HG03342 (cell line): ENCODE measurements at regions not wholly inside any gene's neighbourhood (a gene's known extent, or its start where the extent isn't known, plus 50 kb on each side); places are given as distances from the start of the nearest gene placed in this dataset.
"Not testable (repeated sequence)": the region's sequence is repeated elsewhere in the genome, so short reads cannot be mapped to it uniquely, and the experiment has no call there.

Experiments used
- ATAC-seq: cut with Tn5 transposase; IDR thresholded peaks from one replicate; pipeline ENCODE4 v1.9.1; 2021; ENCODE audit warnings: mild to moderate bottlenecking, moderate library complexity; ENCODE audit not compliant: unreplicated experiment

DNA sequence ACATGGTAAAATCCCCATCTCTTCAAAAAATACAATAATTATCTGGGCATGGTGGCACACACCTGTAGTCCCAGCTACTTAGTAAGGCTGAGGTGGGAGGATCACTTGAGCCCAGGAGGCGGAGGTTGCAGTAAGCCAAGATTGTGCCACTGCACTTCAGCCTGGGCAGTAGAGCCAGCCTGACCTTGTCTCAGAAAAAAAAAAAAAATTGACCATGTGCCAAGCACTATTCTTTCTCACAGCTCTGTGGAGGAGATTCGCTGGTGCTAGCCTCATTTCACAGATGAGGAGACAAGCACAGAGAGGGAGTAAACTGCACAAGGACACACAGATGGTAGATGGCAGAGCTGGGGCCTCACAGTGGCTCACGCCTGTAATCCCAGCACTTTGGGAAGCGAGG lies 131.8 kb upstream of the JARID2 start:
- no peak for ATAC-seq

- ATAC-seq, result no peak
Observed at GRCh38 chr6:15116889-15117288, 129.0 kb upstream of the JARID2 start.

GRCh38 chr6:15121443-15121842 lies 124.4 kb upstream of the JARID2 start:
- no peak for ATAC-seq

GRCh38 chr6:15121977-15122550 lies 123.8 kb upstream of the JARID2 start:
- ATAC-seq, result no peak

DNA sequence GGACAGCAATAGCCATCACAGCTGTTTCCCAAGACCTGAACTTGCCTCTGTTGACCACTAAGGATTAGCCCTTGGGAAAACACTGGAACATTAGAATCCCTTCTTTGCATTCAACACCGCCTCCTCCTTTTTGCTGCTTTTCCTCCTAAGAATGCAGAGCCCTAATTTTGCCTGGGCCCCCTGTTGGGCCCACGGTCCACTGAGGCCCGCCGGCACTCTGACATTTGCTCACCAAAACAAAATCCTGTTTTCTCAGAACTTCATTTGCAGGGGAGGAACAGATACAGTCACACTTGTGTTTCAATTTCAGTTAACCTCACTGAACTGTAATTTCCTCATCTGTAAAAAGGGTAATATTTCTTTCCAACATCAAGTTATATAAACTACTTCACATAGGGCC lies 116.0 kb upstream of the JARID2 start:
- no peak for ATAC-seq

GRCh38 chr6:15131234-15131633 lies 114.6 kb upstream of the JARID2 start:
- no peak for ATAC-seq

- ATAC-seq, result no peak
Observed at GRCh38 chr6:15131651-15132061, 114.2 kb upstream of the JARID2 start.

DNA sequence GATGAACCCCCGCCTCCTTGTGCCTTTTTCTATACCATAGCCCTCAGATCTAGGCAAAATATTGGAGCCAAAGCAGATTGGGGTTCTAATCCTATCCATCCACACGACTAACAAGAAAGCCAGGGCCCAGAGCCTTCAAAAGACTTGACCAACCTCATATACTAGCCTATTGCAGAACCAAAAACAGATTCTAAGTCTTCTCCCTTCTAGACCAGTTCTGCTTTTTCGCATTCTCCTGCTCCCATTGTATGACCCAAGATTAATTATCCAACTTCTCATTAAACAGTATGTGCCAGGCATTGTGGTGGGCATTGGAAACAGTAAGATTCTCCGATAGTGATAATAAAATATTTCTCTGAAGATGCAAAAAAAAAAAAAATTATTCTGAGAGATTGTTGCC lies 113.7 kb upstream of the JARID2 start:
- ATAC-seq, result no peak

GRCh38 chr6:15132854-15133670 lies 112.8 kb upstream of the JARID2 start:
- no peak for ATAC-seq

DNA sequence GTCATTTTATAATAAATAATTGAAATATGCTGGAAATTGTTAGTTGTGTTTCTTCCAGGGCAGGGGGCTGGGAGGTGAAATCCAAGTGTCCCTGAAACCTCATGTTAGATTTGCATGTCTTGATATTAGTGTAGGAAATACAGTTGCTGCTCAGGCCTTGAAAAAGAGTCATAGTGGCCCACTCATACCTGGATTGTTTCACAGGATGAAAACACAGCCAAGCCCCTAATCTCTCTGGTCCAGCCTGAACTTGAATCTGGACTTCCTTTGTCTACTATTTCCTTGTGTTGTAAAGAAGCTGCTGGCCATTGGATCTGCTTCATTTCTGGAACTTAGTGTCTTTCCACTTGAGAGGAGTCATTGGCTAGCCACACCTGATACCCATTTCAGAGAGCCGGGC lies 108.8 kb upstream of the JARID2 start:
- ATAC-seq, result no peak

GRCh38 chr6:15143086-15143485 lies 102.8 kb upstream of the JARID2 start:
- no peak for ATAC-seq

DNA sequence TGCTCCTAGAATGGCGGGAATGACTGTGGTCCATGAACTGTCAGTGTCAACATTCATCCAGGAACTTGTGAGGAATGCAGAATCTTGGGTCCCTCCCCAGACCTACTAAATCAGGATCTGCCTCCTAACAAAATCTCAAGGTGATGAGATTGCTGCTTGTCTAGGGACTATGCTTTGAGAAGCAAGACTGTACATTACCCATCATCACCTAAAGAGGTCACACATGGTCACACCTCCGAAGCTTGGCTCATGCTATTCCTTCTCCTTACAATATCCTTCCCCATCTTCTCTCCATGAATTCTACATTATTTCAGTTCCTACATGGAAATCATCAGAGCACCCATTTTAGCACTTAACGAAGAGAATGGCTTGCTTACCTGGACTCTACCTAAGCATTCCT lies 102.3 kb upstream of the JARID2 start:
- no peak for ATAC-seq

- no peak for ATAC-seq
Observed at GRCh38 chr6:15145821-15146220, 100.0 kb upstream of the JARID2 start.

DNA sequence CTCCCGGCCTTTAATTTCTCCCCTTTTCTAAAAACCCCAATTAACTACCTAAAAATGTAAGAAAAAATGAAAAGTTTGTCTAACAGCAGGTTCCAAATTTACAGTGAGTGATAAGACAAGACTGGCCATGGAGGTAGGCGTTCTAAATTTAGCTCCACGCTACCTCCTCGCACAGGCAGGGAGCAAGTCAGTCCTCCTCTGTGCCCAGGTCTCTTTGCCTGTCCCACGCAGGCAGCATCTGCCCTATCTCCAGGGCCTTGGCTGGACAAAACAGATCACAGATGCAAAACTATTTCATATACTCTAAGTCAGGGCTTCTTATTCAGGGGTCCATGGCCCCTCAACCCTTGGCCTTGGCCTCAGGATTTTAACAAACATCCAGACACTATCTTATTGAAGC lies 98.0 kb upstream of the JARID2 start:
- no peak for ATAC-seq

GRCh38 chr6:15148356-15148946 lies 97.4 kb upstream of the JARID2 start:
- ATAC-seq, result no peak

GRCh38 chr6:15150207-15150606 lies 95.7 kb upstream of the JARID2 start:
- ATAC-seq, result no peak

DNA sequence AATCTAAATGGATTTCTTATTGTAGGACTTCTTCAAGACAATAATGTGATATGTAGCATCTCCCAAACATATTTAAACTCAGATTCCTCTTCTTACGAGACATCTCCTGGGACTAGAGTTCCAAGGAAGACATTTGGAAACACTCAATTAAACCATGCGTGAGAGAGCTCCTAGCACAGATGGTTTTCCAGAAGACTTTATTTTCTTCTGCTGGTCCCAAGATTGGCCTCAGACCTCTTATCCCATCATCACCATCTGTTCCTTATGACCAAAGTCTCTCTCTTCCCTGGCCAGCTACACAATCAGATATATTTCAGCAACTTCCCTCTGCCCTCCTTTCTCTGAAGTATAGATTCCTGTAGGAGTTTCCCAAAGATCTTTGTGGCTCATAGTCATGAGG lies 93.2 kb upstream of the JARID2 start:
- ATAC-seq, result no peak

DNA sequence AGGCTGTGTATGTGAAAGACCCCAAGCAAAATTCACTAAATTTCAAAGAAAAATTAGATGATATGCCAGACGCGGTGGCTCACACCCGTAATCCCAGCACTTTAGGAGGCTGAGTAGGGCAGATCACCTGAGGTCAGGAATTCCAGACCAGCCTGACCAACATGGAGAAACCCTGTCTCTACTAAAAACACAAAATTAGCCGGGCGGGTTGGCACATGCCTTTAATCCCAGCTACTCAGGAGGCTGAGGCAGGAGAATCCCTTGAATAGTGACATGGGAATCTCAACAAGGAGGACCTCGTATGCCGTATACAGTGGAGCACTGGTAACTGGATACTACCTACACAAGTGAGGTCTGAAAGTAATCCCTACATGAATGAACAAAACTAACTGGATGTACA lies 92.7 kb upstream of the JARID2 start:
- no peak for ATAC-seq

DNA sequence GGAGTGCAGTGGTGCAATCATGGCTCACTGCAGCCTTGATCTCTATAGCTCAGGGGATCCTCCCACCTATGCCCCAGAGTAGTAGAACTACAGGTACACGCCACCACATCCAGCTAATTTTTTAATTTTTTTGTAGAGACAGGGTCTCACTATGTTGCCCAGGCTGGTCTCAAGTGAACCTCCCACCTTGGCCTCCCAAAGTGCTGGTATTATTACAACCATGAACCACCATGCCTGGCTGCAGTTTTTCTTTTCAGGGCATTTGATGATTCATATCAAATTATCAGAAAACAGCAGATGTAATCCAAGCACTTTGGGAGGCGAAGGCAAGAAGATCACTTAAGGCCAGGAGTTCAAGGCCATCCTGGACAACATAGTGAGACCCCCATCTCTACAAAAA lies 88.4 kb upstream of the JARID2 start:
- ATAC-seq, result no peak

DNA sequence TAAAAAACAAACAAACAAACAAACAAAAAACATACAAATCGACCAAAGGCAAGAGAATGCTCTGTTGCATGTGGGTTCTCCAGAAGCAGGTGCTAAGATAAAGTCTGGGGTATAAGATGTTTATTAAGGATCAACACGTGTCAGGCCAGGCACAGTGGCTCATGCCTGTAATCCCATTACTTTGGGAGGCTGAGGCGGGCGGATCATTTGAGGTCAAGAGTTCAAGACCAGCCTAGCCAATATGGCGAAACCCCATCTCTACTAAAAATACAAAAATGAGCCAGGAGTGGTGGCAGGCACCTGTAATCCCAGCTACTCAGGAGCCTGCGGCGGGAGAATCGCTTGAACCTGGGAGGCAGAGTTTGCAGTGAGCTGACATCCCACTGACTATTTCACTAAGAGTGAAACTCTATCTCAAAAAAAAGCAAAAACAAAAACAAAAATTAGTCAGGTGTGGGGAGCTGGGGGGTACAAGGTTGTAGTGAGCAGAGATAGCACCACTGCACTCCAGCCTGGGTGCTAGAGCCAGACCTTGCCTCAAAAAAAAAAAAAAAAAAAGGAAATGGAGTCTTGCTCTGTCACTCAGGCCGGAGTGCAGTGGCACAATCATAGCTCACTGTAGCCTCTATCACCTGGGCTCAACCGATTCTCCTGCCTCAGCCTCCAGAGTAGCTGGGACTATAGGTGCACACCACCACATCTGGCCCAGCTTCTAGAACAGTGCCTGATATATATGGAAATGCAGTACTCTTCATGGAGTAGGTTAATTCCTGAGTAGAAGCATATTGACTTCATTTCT lies 86.8 kb upstream of the JARID2 start:
- no peak for ATAC-seq

DNA sequence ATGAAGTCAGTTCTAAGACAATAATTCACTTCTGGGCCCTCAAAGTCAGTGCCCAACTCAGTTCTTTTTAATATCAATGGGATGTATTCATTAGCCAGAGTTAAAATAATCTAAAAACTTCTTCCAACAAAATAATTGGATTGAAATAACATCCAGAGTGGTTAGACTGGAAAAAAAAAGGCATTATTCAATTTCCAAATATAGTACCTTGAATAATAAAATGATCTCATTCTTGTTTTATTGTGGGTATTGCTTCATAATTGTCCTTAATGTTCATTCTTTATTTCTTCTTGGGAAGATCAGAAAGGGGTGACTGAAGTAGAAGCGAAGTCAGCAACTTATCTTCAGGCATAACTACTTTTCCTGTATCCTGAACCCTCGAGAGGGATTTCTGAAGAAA lies 85.1 kb upstream of the JARID2 start:
- ATAC-seq, result no peak

DNA sequence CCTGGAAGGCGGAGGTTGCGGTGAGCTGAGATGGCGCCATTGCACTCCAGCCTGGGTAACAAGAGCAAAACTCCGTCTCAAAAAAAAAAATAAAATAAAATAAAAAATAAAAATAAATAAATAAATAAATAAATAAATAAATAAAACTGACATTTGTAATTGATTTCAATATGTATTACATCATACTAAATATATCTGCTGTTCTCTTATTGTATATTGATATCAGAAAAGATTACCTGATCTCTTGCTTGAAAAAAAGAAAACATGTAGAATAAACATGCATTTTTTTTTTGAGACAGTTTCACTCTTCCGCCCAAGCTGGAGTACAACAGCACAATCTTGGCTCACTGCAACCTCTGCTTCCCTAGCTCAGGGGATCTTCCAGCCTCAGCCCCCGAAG lies 81.0 kb upstream of the JARID2 start:
- not testable (repeated sequence) for ATAC-seq
